ENCODE measurements at regions not wholly inside any gene's neighbourhood (a gene's known extent, or its start where the extent isn't known, plus 50 kb on each side); places are given as distances from the start of the nearest gene placed in this dataset.
"Not testable (repeated sequence)": the region's sequence is repeated elsewhere in the genome, so short reads cannot be mapped to it uniquely, and the experiment has no call there.

GRCh38 chr6:115612796-115613479 lies 447.8 kb downstream of the FRK start:
- DNase-seq (ENCODE audit: low read depth, low spot score), result no peak
- in situ Hi-C loops (cut with HindIII; ENCODE audit: low pct_unique_long_range_greater_than_20kb, low sequenced_read_pairs), result no loop called here

DNA sequence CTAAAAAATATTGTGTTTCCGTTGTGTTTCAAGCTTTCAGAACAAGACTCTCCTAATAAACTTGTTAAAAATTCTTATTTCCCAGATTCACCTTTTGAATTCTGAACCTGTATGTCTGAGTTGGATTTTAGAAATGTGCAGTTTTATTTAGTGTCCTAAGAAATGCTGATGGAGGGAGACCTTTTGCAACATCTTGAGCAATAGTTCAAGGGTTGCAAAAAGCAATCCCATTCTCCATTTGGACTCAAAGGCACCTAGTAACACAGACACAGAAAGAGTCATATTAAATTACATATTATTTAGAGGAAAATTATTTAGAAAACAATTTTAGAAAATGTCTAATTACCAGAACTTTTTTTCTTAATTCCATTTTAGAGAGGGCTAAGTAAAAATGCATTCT lies 448.5 kb downstream of the FRK start:
- no peak for DNase-seq (ENCODE audit: low read depth, low spot score)
- in situ Hi-C loops (cut with HindIII; ENCODE audit: low pct_unique_long_range_greater_than_20kb, low sequenced_read_pairs), result no loop called here

- DNase-seq (ENCODE audit: low read depth, low spot score), result no peak
- in situ Hi-C loops (cut with HindIII; ENCODE audit: low pct_unique_long_range_greater_than_20kb, low sequenced_read_pairs), result no loop called here
Observed at GRCh38 chr6:115610696-115611095, 450.0 kb downstream of the FRK start.

GRCh38 chr6:115609111-115609510 lies 451.6 kb downstream of the FRK start:
- in situ Hi-C loops (cut with HindIII; ENCODE audit: low pct_unique_long_range_greater_than_20kb, low sequenced_read_pairs), result no loop called here
- DNase-seq (ENCODE audit: low read depth, low spot score), result no peak

GRCh38 chr6:115602466-115602865 lies 458.2 kb downstream of the FRK start:
- DNase-seq (ENCODE audit: low read depth, low spot score), result no peak
- in situ Hi-C loops (cut with HindIII; ENCODE audit: low pct_unique_long_range_greater_than_20kb, low sequenced_read_pairs), result no loop called here

- DNase-seq (ENCODE audit: low read depth, low spot score), result no peak
- in situ Hi-C loops (cut with HindIII; ENCODE audit: low pct_unique_long_range_greater_than_20kb, low sequenced_read_pairs), result no loop called here
Observed at GRCh38 chr6:115601509-115601908, 459.2 kb downstream of the FRK start.

DNA sequence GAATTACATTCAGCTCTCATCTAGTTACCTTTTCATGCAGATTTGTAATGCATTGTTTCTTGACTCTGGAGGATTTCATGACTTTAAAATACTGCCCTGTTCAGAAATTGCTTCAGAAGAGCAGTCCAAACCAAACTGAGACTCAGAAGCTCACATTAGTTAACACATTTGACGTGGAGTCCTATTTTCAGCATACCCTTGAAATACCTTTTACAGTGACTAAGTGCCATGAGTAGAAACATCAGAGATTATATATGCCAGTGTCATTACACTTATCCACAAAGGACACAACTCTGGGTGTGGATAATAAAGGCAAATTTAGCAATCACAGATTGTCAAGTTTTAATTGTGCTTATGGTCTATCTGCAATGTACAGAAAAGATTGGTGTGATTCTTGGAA lies 459.6 kb downstream of the FRK start:
- in situ Hi-C loops (cut with HindIII; ENCODE audit: low pct_unique_long_range_greater_than_20kb, low sequenced_read_pairs), result no loop called here

DNA sequence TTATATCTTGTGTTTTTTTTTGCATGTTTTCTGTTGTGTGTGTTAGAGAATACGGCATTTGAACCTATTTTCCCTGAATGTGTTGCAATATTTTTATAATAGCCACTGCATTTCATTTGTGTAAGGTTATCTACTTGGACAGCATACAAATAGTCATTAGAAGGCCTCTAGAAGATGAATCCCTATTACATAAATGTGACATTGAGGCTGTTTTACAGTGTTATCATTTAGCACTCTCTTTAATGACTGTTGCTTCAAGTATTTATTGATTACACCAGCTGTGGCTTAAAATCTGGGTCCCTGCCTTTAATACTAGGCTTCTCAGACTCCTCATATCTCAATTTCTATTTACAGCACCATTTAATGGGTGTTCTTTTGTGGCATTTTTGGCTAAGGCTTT lies 465.8 kb downstream of the FRK start:
- in situ Hi-C loops (cut with HindIII; ENCODE audit: low pct_unique_long_range_greater_than_20kb, low sequenced_read_pairs), result no loop called here
- DNase-seq (ENCODE audit: low read depth, low spot score), result no peak

More for the DNA sequence above, 459.6 kb downstream of the FRK start:
- no peak for DNase-seq (ENCODE audit: low read depth, low spot score)

DNA sequence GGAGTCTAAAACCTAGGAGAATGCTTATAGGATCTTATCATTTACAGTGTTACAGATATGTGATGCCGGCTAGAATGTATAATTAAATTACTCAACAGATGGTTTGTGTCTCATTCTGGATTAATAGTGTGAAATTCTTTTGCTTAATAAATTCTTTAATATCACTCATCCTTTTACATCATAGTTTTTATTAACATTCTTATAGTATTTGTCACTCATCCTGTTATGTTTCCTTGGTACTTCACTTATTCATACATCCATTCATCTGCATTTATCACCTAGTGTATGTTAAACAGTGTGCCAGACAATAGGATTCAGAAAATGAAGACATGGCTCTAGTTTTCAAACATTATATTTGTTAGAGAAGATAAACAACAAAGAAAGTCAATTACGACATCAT lies 468.7 kb downstream of the FRK start:
- in situ Hi-C loops (cut with HindIII; ENCODE audit: low pct_unique_long_range_greater_than_20kb, low sequenced_read_pairs), result no loop called here
- DNase-seq (ENCODE audit: low read depth, low spot score), result no peak

GRCh38 chr6:115589072-115589471 lies 471.6 kb downstream of the FRK start:
- in situ Hi-C loops (cut with HindIII; ENCODE audit: low pct_unique_long_range_greater_than_20kb, low sequenced_read_pairs); DNase-seq (ENCODE audit: low read depth, low spot score): not testable (repeated sequence)

GRCh38 chr6:115583290-115583689 lies 477.4 kb downstream of the FRK start:
- in situ Hi-C loops (cut with HindIII; ENCODE audit: low pct_unique_long_range_greater_than_20kb, low sequenced_read_pairs), result no loop called here
- no peak for DNase-seq (ENCODE audit: low read depth, low spot score)

DNA sequence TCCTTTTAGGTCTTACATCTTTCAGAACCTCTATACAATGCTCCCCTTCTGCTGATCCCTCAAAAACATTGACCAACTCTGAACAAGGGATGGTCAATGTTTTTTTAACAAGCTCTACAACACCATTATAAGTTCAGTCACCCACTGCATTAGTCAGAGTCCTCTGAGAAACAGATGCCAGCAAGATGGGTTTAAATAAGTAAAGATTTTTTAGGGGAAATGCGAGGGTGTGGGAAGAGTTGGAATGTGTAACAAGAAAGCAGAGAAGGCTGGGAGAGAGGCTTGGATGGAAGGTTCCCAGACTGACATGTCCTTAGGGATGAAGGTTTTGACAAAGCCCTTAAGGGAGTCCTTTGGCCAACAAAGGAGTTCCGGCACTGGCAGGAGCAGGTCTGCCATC lies 478.3 kb downstream of the FRK start:
- in situ Hi-C loops (cut with HindIII; ENCODE audit: low pct_unique_long_range_greater_than_20kb, low sequenced_read_pairs), result no loop called here
- DNase-seq (ENCODE audit: low read depth, low spot score), result no peak

GRCh38 chr6:115579565-115579964 lies 481.1 kb downstream of the FRK start:
- in situ Hi-C loops (cut with HindIII; ENCODE audit: low pct_unique_long_range_greater_than_20kb, low sequenced_read_pairs), result not testable (repeated sequence)

DNA sequence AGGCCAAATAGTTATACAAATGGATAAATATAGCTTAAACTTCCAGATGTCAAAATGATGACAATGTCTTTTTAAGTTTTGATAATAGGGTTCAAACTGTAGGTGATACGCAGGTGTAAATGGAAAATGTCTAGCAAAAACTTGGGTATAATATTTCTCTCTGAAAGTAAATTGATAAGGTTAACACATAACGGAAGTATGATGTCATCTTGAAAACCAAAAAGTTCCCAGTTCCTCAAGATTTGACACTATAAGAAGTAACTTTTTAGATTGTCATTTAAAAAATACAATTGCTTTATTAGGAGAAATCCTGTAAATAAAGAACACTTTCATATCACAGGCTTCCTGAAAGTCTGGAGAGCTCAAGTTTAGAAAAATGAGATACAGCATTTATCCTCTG lies 483.4 kb downstream of the FRK start:
- DNase-seq (ENCODE audit: low read depth, low spot score), result no peak
- in situ Hi-C loops (cut with HindIII; ENCODE audit: low pct_unique_long_range_greater_than_20kb, low sequenced_read_pairs), result no loop called here

More at GRCh38 chr6:115579565-115579964, 481.1 kb downstream of the FRK start:
- DNase-seq (ENCODE audit: low read depth, low spot score), result not testable (repeated sequence)

- no peak for DNase-seq (ENCODE audit: low read depth, low spot score)
- in situ Hi-C loops (cut with HindIII; ENCODE audit: low pct_unique_long_range_greater_than_20kb, low sequenced_read_pairs), result no loop called here
Observed at GRCh38 chr6:115575285-115575684, 485.4 kb downstream of the FRK start.

- in situ Hi-C loops (cut with HindIII; ENCODE audit: low pct_unique_long_range_greater_than_20kb, low sequenced_read_pairs), result no loop called here
Observed at GRCh38 chr6:115573861-115574260, 486.8 kb downstream of the FRK start.

DNA sequence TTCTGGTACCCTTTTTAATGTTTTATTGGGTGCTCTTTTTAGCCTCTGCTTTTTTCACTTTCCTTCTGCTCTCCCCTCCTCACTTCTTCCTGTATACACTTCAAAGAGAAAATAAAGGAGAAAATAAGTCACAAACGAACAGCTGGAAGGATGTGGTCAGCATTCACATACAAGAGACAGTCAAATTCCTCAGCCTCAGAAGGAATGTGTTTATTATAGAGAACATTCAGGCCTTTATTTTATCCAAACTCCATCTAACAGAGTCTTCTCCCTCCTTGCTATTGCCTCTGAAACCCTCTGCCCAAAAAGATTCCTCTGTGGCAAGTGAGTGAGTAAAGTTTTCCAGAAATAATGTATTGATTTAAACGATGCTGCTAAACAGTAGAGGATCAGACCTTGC lies 490.4 kb downstream of the FRK start:
- no peak for DNase-seq (ENCODE audit: low read depth, low spot score)
- in situ Hi-C loops (cut with HindIII; ENCODE audit: low pct_unique_long_range_greater_than_20kb, low sequenced_read_pairs), result no loop called here

More at GRCh38 chr6:115573861-115574260, 486.8 kb downstream of the FRK start:
- DNase-seq (ENCODE audit: low read depth, low spot score), result no peak

DNA sequence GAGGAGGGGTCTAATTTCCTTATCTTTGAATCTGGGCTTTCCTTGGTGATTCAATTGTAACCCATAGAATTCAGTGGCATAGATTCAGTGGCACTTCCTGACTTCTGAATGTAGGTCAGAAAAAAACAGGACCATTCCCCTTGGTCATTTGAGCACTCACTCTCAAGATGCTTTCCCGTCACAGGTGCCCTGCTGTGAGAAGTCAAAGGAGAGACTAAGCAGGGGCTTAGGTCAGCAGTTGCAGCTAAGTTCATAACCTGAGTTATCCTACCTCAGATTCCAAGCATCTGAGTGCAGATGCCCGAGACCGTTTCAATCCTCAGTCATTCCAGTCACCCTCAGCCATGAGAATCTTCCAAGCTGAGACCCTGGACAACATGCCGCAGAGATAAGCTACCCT lies 506.6 kb downstream of the FRK start:
- DNase-seq (ENCODE audit: low read depth, low spot score), result no peak
- in situ Hi-C loops (cut with HindIII; ENCODE audit: low pct_unique_long_range_greater_than_20kb, low sequenced_read_pairs), result no loop called here

DNA sequence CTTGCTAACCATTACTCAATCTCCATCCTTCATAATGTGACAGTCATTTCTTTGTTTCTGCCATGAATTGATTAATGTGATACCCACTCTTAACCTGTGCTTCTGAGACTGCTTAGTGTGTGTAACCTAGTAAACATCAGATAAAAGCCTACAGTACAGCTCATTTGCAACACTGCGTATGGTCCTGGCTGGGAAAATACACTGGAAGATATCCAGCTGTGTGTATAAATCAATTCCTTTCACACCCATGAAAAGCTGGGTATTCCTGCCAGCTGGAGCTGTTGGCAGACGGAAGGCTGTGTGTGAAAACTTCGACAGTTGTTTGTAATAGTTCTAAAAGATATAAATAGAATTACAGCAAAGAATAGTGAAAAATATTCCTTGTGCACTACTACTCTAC lies 509.2 kb downstream of the FRK start:
- in situ Hi-C loops (cut with HindIII; ENCODE audit: low pct_unique_long_range_greater_than_20kb, low sequenced_read_pairs), result no loop called here

DNA sequence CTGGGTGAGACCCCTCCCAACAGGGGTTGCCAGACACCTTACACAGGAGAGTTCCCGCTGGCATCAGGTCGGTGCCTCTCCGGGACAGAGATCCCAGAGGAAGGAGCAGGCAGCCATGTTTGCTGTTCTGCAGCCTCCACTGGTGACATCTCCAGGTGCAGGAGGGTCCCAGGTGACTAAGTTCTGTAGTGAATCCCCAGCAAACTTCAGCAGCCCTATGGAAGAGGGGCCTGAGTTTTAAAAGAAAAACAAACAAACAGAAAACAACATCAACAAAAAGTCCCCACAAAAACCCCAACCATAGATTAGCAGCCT lies 515.1 kb downstream of the FRK start:
- no peak for DNase-seq (ENCODE audit: low read depth, low spot score)
- in situ Hi-C loops (cut with HindIII; ENCODE audit: low pct_unique_long_range_greater_than_20kb, low sequenced_read_pairs), result no loop called here

More for the DNA sequence above, 509.2 kb downstream of the FRK start:
- no peak for DNase-seq (ENCODE audit: low read depth, low spot score)

Measured in SK-MEL-5 (cell line).